Stomach (tissue), 4 donors: ENCODE measurements at regions not wholly inside any gene's neighbourhood (a gene's known extent, or its start where the extent isn't known, plus 50 kb on each side); places are given as distances from the start of the nearest gene placed in this dataset.
"Not testable (repeated sequence)": the region's sequence is repeated elsewhere in the genome, so short reads cannot be mapped to it uniquely, and the experiment has no call there.

Experiments used
- EP300 ChIP-seq: sonication (generic); formaldehyde crosslinking; IDR thresholded peaks from one replicate; pipeline ENCODE4 v1.6.1; 2017; ENCODE audit warnings: antibody characterized with exemption
- POLR2A ChIP-seq, 4 donors: fragments of 450-650 bp; IDR thresholded peaks; one replicate each; pipeline ENCODE4 v1.6.1; 2016; ENCODE audit warnings: antibody characterized with exemption in 4 of 4, control low read depth in 2 of 4, mild to moderate bottlenecking in 1 of 4, moderate library complexity in 1 of 4
- POLR2AphosphoS5 ChIP-seq, 3 donors: sonication (generic); formaldehyde crosslinking; IDR thresholded peaks; one replicate each; pipeline ENCODE4 v1.6.1; 2016; ENCODE audit warnings: antibody characterized with exemption in 3 of 3
- TF ChIP-seq, protein P1 (sequence below), 7 experiments: fragments of 450-650 bp in 4 of 7; fragments of 200-600 bp in 3 of 7; sonication (generic) in 3 of 7; IDR thresholded peaks; one replicate each; pipeline ENCODE4 v1.5.1; 2016 to 2019; ENCODE audit warnings: antibody characterized with exemption in 7 of 7, control low read depth in 2 of 7, mild to moderate bottlenecking in 1 of 7

DNA sequence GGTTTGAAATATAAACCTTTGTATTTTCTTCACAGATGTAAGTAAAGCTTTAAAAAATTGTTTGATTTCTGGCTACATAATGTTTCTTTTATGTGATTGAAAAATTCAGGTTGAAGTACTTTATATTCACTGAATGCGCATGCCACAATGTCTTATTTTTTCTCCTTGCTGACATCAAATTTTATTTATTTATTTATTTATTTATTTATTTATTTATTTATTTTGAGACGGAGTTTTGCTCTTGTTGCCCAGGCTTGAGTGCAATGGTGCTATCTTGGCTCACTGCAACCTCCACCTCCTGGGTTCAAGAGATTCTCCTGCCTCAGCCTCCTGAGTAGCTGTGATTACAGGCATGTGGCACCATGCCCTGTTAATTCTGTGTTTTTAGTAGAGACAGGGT lies 2296.5 kb upstream of the PCDH20 start:
- TF ChIP-seq, protein P1, sequence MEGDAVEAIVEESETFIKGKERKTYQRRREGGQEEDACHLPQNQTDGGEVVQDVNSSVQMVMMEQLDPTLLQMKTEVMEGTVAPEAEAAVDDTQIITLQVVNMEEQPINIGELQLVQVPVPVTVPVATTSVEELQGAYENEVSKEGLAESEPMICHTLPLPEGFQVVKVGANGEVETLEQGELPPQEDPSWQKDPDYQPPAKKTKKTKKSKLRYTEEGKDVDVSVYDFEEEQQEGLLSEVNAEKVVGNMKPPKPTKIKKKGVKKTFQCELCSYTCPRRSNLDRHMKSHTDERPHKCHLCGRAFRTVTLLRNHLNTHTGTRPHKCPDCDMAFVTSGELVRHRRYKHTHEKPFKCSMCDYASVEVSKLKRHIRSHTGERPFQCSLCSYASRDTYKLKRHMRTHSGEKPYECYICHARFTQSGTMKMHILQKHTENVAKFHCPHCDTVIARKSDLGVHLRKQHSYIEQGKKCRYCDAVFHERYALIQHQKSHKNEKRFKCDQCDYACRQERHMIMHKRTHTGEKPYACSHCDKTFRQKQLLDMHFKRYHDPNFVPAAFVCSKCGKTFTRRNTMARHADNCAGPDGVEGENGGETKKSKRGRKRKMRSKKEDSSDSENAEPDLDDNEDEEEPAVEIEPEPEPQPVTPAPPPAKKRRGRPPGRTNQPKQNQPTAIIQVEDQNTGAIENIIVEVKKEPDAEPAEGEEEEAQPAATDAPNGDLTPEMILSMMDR (IDR thresholded peaks at IDR 0.05), result not testable (repeated sequence)
- not testable (repeated sequence) for TF ChIP-seq EP300; POLR2AphosphoS5 (IDR thresholded peaks at IDR 0.05); POLR2A (IDR thresholded peaks at IDR 0.05)
